ENCODE measurements at regions not wholly inside any gene's neighbourhood (a gene's known extent, or its start where the extent isn't known, plus 50 kb on each side); places are given as distances from the start of the nearest gene placed in this dataset.

DNA sequence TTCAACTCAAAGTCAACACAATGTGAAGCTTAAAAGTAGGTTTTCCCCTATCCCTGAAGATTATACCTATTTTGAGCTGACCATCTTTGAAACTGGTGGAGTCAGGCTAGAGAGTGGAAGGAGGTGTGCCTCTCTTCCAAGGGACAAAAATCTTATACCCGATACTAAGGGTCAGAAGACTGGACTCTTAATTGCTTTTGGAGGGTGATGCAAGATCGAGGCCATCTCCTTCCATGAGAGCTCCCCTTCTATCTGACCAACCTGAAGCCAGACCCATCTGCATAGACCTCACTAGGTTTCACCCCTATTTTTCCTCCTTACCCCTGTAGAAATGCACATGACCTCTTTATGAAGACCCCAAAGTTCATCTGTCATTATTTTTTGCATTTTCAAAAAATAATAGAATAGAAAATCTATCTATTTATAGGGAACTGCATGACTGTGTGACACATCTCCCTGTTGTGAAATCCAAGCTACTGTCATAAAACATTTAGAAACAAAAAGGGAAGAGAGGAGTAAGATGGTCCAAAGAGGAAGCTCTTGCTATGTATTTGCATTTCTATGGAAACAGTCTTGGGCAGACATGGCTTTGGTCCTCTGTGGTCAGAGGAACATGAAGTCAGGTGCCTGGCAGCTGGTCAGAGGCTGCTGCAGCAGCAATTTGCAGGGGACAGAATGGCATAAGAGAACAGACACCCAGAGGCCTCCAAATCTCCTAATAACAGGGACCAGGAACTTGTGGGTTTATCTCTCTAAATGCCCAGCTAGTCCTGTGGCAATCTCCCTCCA is 349.2 kb downstream of the MAFB start:
- TF ChIP-seq, protein P1, sequence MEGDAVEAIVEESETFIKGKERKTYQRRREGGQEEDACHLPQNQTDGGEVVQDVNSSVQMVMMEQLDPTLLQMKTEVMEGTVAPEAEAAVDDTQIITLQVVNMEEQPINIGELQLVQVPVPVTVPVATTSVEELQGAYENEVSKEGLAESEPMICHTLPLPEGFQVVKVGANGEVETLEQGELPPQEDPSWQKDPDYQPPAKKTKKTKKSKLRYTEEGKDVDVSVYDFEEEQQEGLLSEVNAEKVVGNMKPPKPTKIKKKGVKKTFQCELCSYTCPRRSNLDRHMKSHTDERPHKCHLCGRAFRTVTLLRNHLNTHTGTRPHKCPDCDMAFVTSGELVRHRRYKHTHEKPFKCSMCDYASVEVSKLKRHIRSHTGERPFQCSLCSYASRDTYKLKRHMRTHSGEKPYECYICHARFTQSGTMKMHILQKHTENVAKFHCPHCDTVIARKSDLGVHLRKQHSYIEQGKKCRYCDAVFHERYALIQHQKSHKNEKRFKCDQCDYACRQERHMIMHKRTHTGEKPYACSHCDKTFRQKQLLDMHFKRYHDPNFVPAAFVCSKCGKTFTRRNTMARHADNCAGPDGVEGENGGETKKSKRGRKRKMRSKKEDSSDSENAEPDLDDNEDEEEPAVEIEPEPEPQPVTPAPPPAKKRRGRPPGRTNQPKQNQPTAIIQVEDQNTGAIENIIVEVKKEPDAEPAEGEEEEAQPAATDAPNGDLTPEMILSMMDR (IDR thresholded peaks at IDR 0.05; ENCODE audit: control extremely low read depth, extremely low read depth, low read depth, missing control alignments), result no peak
- DNase-seq (ENCODE audit: extremely low spot score), result no peak
- CTCF ChIA-PET, result no interaction called here
- POLR2A ChIA-PET, result no interaction called here

DNA sequence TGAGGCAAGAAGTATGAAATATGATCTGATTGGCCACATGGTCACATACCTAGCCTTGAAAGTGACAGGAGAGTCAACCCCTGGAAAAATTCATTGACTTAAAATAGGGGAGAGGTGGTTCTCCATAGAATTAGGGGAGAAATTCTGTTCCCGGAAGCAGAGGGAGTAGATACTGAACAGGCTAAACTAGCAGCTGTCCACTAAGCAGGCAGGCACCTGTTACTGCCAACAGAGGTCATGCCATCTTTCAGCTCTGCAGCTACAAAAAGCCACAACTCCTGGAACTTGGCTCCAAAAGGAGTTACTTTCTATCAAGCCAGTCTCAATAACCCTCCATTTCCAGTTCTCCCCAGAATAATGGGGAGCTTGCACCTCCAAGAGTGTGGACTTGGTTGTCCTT is 352.5 kb downstream of the MAFB start:
- TF ChIP-seq, protein P1 (IDR thresholded peaks at IDR 0.05; ENCODE audit: control extremely low read depth, extremely low read depth, low read depth, missing control alignments), result no peak
- ChIA-PET POLR2A (no interaction called here), CTCF (no interaction called here)
- DNase-seq (ENCODE audit: extremely low spot score), result no peak

DNA sequence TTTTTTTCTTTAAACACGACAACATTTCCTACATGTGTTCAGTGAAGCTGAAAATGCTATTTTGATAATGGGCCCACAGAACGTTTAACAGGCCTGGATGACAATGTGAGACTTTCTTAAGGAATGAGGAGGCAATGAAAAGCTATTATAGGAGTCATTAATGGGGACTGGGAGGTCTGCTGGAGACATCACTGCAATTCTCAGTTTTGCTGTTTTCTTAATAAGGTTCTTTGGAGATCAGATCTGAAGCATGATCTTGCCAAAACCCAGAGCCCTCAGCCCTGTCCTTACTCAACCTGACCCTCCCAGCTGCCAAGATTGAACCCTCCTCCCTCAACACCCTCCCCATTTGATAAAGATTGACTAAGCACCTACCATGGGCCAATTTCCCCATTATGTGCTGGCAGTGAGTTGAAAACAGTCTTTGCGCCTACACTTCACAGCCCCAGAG is 353.1 kb downstream of the MAFB start:
- TF ChIP-seq, protein P1 (IDR thresholded peaks at IDR 0.05; ENCODE audit: control extremely low read depth, extremely low read depth, low read depth, missing control alignments), result no peak
- CTCF ChIA-PET, result interaction anchor here (1.7 kb wide), 1 partner anchor 8 kb away, joined by 4 read pairs; no protein-coding TSS in a partner anchor
- POLR2A ChIA-PET, result no interaction called here
- DNase-seq (ENCODE audit: extremely low spot score), result no peak

DNA sequence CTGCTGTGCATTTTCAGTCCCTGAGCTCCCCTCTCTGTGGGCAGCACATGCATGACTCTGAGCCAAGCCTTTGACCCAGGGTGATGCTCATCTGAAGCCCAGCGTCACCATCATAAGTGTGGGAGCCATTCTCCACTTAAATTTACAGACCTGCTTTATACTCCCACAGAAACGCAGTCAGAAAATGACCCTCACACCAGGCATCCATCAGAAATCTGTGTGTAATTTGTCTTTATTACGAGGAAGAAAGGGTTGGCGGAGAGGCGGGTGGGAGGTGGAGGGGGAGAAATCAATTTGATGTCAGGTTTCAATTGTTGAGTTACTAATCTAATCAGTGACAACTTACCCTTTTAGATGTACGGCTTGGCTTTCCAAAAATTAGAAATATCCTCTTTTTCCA is 353.6 kb downstream of the MAFB start:
- DNase-seq (ENCODE audit: extremely low spot score), result no peak
- TF ChIP-seq, protein P1 (IDR thresholded peaks at IDR 0.05; ENCODE audit: control extremely low read depth, extremely low read depth, low read depth, missing control alignments), result no peak
- ChIA-PET CTCF (interaction anchor here (1.4 to 1.7 kb wide), 2 partner anchors 9 to 15 kb away, joined by 3 to 4 read pairs; no protein-coding TSS in a partner anchor), POLR2A (no interaction called here)

DNA sequence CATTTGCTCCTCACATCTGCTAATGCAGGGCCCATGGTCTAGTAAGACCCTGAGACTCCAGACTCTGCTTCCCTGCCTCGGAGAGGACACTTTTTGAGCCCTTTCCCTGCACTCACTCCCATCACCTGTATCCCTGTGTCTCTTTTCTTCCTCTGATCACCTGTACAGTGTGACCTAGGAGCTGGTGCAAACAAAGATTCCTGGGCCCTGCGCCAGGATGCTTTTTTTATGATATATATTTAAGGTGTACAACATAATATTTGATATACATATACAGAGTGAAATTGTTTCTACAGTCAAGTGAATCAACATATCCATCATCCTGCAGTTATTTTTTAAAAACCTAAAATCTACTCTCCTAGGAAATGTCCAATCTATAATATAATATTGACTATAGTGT is 355.4 kb downstream of the MAFB start:
- CTCF ChIA-PET, result no interaction called here
- no peak for DNase-seq (ENCODE audit: extremely low spot score)
- TF ChIP-seq, protein P1 (IDR thresholded peaks at IDR 0.05; ENCODE audit: control extremely low read depth, extremely low read depth, low read depth, missing control alignments), result no peak
- POLR2A ChIA-PET, result no interaction called here

DNA sequence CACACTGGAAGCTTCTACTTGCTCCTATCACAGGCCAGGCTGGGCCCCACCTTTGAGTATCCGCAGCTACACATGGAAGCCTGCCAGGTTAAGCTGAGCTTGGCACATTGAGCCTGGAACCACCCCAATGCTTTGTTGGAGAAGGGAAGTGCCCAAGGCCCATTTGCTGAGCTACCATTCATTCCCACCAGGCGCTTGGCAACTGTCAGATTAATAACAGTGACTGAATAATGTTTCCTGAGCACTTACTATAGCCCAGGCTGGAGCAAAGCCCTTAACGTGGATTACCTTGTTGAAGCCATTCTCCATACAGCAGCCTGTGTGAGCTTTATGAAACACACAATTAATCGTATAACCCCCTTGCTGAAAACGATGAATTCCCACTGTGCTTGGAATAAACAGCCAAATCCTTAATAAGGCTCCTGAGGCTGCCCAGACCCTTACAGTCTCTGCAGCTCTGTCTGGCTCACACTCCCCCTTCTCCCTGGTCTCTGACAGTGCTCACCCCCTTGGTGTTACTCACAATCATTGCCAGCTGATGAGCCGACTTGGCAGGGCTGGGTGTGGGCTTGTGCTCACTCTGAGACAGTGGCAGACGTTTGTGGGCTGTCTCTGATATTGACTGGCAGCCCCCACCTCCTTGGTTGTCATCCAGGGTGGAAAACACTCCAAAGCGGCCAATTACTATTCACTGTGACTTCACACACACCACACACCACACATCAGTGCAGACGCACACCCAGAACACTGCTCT is 357.1 kb downstream of the MAFB start:
- POLR2A ChIA-PET, result no interaction called here
- TF ChIP-seq, protein P1 (IDR thresholded peaks at IDR 0.05; ENCODE audit: control extremely low read depth, extremely low read depth, low read depth, missing control alignments), result no peak
- DNase-seq (ENCODE audit: extremely low spot score), result no peak
- CTCF ChIA-PET, result interaction anchor here (1.6 kb wide), 1 partner anchor 49 kb away, joined by 3 read pairs; no protein-coding TSS in a partner anchor

Measured in GM10248 (cell line).